ENCODE measurements at regions not wholly inside any gene's neighbourhood (a gene's known extent, or its start where the extent isn't known, plus 50 kb on each side); places are given as distances from the start of the nearest gene placed in this dataset.

DNA sequence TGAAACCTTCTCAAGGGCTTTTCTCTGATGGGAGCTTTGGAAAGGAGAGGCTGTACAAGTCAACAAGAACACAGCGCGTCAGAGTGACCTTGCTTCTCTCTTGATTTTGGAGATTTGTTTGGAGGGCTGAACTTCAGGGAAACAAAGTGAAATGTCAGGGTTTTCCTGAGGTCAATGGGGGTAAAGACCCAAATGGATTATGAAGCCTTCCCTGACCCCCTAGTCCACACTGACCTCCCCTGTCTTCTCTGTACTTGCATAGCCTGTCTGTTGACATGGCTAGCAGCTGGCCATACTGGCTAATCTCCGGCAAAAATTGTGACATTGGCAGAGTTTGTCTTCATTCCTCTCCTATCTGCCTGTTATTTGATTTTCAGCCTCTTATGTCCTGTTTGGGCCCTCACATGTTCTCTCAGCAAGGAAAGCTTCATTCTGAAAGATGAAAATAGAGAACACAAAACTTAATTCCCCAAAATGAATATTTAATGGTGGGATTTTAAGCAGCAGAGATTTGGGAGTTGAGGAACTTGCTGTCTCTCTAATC is 149.3 kb upstream of the HAAO start:
- TF ChIP-seq SIN3A (IDR thresholded peaks at IDR 0.05; ENCODE audit: borderline replicate concordance, insufficient read depth, low read length) (no peak), POLR2AphosphoS5 (IDR thresholded peaks at IDR 0.05; ENCODE audit: low read depth, low read length) (no peak), FOXP2 (optimal IDR thresholded peaks at IDR 0.05; ENCODE audit: borderline replicate concordance, extremely low read depth, extremely low read length, insufficient read depth) (no peak), TAF1 (IDR thresholded peaks at IDR 0.05; ENCODE audit: borderline replicate concordance, insufficient read depth, low read length) (no peak)
- TF ChIP-seq, protein P1, sequence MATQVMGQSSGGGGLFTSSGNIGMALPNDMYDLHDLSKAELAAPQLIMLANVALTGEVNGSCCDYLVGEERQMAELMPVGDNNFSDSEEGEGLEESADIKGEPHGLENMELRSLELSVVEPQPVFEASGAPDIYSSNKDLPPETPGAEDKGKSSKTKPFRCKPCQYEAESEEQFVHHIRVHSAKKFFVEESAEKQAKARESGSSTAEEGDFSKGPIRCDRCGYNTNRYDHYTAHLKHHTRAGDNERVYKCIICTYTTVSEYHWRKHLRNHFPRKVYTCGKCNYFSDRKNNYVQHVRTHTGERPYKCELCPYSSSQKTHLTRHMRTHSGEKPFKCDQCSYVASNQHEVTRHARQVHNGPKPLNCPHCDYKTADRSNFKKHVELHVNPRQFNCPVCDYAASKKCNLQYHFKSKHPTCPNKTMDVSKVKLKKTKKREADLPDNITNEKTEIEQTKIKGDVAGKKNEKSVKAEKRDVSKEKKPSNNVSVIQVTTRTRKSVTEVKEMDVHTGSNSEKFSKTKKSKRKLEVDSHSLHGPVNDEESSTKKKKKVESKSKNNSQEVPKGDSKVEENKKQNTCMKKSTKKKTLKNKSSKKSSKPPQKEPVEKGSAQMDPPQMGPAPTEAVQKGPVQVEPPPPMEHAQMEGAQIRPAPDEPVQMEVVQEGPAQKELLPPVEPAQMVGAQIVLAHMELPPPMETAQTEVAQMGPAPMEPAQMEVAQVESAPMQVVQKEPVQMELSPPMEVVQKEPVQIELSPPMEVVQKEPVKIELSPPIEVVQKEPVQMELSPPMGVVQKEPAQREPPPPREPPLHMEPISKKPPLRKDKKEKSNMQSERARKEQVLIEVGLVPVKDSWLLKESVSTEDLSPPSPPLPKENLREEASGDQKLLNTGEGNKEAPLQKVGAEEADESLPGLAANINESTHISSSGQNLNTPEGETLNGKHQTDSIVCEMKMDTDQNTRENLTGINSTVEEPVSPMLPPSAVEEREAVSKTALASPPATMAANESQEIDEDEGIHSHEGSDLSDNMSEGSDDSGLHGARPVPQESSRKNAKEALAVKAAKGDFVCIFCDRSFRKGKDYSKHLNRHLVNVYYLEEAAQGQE (IDR thresholded peaks at IDR 0.05; ENCODE audit: insufficient read depth in 1 of 2, low read depth in 2 of 2, low read length in 2 of 2): no peak

DNA sequence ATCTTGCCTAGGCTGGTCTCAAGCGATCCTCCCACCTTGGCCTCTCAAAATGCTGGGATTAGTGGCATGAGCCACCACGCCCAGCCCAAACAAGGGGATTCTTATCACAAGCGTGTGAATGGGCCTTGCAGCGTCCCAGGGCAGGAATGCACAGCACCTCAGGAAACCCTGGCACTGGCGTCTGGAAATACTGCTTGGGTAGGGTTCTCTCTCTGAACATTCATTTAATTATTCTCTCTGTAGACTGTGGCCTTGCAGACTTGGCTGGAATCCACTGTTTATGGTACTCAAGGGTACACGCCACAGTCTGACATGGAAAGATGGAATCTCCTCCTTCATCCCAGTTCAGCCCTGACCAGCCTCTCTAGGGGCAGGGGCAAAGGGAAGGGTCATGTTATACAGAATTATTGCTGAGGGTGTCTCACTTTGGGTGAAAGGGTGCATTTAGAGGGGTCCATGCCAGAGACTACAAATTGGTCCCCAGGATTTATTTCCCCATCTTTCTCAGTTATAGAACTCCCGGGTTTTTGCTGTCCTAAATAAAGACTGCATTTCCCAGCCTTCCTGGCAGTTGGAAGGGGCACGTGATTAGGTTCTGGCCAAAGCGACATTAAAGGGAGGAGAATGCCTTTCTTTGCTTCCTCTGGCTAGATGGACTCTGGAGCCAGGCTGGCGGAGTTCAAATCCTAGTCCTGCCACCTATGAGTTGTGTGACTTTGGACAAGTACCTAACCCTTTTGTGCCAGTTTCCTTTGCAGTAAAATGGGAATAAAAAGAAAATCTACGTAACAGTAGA is 147.2 kb upstream of the HAAO start:
- no peak for TF ChIP-seq TAF1 (IDR thresholded peaks at IDR 0.05; ENCODE audit: borderline replicate concordance, insufficient read depth, low read length)
- TF ChIP-seq FOXP2 (optimal IDR thresholded peaks at IDR 0.05; ENCODE audit: borderline replicate concordance, extremely low read depth, extremely low read length, insufficient read depth): no peak
- TF ChIP-seq, protein P1 (IDR thresholded peaks at IDR 0.05; ENCODE audit: insufficient read depth in 1 of 2, low read depth in 2 of 2, low read length in 2 of 2): no peak
- no peak for TF ChIP-seq SIN3A (IDR thresholded peaks at IDR 0.05; ENCODE audit: borderline replicate concordance, insufficient read depth, low read length)
- TF ChIP-seq POLR2AphosphoS5 (IDR thresholded peaks at IDR 0.05; ENCODE audit: low read depth, low read length): no peak

DNA sequence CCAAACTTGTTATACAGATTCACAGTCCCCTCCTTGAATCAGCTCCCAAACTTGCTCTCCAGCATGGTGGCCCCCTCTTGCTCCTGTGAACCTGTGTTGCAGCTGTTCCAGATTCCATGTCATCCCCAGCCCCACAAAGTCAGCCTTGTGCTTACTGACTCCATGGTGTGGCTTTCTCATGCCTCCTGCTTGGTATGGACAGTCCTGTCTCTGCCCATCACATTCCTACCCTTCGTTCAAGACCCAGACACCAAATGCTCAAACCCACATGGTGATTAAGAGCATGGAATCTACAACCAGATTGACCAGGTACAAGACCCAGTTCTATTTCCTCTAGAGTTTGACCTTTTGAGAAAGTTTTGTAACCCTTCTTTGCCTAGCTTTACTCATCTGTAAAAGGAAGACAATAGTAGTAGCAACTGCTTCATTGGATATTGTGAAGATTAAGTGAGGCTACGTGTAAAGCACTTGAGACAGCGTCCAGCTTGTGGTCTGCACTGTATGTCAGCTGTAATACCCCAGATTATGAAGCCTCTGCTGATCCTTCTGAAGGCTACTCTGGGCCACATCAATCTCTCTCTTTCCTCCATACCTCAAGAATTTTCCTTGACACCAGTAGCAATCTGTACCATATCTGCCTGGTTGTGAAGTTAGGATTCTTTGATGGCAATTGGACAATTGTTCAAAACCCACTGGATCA is 146.4 kb upstream of the HAAO start:
- TF ChIP-seq FOXP2 (optimal IDR thresholded peaks at IDR 0.05; ENCODE audit: borderline replicate concordance, extremely low read depth, extremely low read length, insufficient read depth) (no peak), TAF1 (IDR thresholded peaks at IDR 0.05; ENCODE audit: borderline replicate concordance, insufficient read depth, low read length) (no peak), SIN3A (IDR thresholded peaks at IDR 0.05; ENCODE audit: borderline replicate concordance, insufficient read depth, low read length) (no peak), POLR2AphosphoS5 (IDR thresholded peaks at IDR 0.05; ENCODE audit: low read depth, low read length) (no peak)
- TF ChIP-seq, protein P1 (IDR thresholded peaks at IDR 0.05; ENCODE audit: insufficient read depth in 1 of 2, low read depth in 2 of 2, low read length in 2 of 2): no peak

DNA sequence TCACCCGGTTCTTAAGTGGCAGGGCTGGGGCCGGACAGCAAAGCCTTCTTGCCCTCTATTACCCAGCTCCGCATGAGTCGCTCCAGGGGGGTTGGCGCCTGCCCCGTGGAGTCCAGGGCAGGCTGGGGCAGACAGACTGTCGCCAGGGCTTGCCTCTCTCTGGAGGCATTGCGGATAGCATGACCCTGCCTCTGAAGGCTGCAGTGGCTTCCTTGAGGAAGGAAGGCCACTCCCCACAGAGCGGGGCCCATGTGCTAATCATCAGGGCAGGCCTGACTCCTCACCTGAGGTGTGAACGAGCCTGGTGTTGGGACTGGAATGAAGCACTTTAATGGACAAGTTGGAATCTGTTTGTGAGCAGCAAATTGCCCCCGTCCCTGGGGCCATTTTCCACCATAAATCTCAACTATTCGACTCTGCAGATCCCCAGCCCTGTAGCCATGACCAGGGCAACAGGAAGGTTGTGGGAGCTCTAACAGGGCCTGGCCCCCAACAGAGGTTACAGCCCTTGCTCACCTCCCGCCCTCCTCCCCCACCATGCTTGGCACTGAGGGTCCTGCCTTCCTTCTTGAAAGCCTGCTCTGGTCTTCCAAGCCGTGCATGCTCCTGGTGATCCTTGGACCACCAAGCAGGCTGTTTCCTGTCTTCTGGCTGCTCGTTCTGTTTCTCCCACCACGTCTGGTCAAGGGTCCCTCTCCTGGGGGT is 144.9 kb upstream of the HAAO start:
- TF ChIP-seq, protein P1 (IDR thresholded peaks at IDR 0.05; ENCODE audit: insufficient read depth in 1 of 2, low read depth in 2 of 2, low read length in 2 of 2): no peak

Data from PFSK-1 (cell line).